ENCODE measurements at regions not wholly inside any gene's neighbourhood (a gene's known extent, or its start where the extent isn't known, plus 50 kb on each side); places are given as distances from the start of the nearest gene placed in this dataset.

DNA sequence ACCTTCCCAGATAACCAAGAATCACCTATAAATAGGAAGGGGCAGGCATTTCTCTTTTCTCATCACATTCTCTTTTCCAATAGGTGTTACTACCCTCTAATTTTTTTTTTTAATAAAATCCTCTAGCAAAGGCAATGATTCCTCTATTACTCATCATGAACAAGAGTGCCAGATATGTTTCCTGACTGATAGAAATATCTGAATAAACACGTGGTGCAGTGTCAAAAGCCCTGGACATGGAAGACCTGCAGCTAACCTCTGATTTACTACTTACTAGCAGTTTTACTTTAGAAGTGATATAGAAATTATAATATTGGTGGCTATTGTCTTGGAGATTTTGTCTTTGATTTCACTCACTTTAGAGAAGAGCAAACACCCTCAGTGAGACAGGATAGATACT is 194.6 kb upstream of the SAMSN1 start:
- Histone ChIP-seq H2BK12ac (ENCODE audit: insufficient read length, low read depth, low read length) (no peak overlapping the region), H2BK5ac (ENCODE audit: insufficient read length, low read length) (no peak overlapping the region), H3K23me2 (ENCODE audit: insufficient read length, low read depth, low read length, poor library complexity, severe bottlenecking) (no peaks in the 10 kb centered on the region), H2AFZ (ENCODE audit: low read length) (no peak overlapping the region), H4K20me1 (ENCODE audit: control insufficient read depth, insufficient read depth, insufficient read length) (no peaks in the 10 kb centered on the region), H3K79me1 (ENCODE audit: insufficient read depth, low read depth, low read length, poor library complexity, severe bottlenecking) (no peaks in the 10 kb centered on the region), H3K18ac (ENCODE audit: insufficient read length, low read depth, low read length) (no peak overlapping the region), H3K14ac (ENCODE audit: insufficient read depth, low read length) (no peak overlapping the region), H4K91ac (ENCODE audit: insufficient read length, low read depth, low read length) (no peak overlapping the region), H4K5ac (ENCODE audit: insufficient read length, low read depth, low read length) (no peak overlapping the region), H3K4me1 (ENCODE audit: insufficient read depth, low read length) (no peaks in the 10 kb centered on the region), H3K9ac (ENCODE audit: extremely low read depth, insufficient read length, low read length) (no peak overlapping the region), H4K8ac (replicated peaks; ENCODE audit: insufficient read length, low read depth, low read length) (no peak overlapping the region), H3K4ac (ENCODE audit: low read depth, low read length) (no peak overlapping the region), H3K79me2 (ENCODE audit: insufficient read depth, low read length) (no peaks in the 10 kb centered on the region), H2BK20ac (ENCODE audit: low read depth, low read length, poor library complexity, severe bottlenecking) (no peak overlapping the region), H3K56ac (ENCODE audit: insufficient read length, low read depth, low read length) (no peak overlapping the region), H2AK5ac (ENCODE audit: insufficient read length, low read length) (no peak overlapping the region), H3K27me3 (ENCODE audit: insufficient read depth, low read length) (no peaks in the 10 kb centered on the region), H3T11ph (ENCODE audit: low read length) (no peak overlapping the region), H3K23ac (ENCODE audit: insufficient read length, low read depth, low read length) (no peak overlapping the region), H3K9me3 (ENCODE audit: control insufficient read depth, low read depth, low read length) (no peaks in the 10 kb centered on the region), H3K27ac (ENCODE audit: insufficient read length, low read depth, low read length) (no peak overlapping the region), H2BK15ac (ENCODE audit: low read depth, low read length) (no peak overlapping the region), H2BK120ac (ENCODE audit: low read depth, low read length, poor library complexity, severe bottlenecking) (no peak overlapping the region), H3K4me2 (ENCODE audit: insufficient read depth, insufficient read length, low read length) (no peak overlapping the region)
- no CpG with 5 or more reads among the region's 1 CpG for WGBS (ENCODE audit: extremely low coverage, insufficient read length, low lambda C conversion rate)
- DNase-seq, result no peak
- no peak for TF ChIP-seq CTCF (conservative IDR thresholded peaks at IDR 0.05)
- Mint-ChIP-seq H3K27me3 (ENCODE audit: low read depth) (no peaks in the 10 kb centered on the region), H3K27ac (no peak overlapping the region), H3K4me3 (no peak overlapping the region), H3K36me3 (ENCODE audit: insufficient read depth in 1 of 3, low read depth in 3 of 3) (peaks cover 7 to 12% (median 9%) of the 10 kb centered on the region in 3 experiments; a peak in 5 of 7 replicates), H3K4me1 (peaks cover 5 to 9% of the 10 kb centered on the region in 2 experiments), H3K9me3 (peaks cover 4 to 20% of the 10 kb centered on the region in 2 experiments)

All from H9 (cell line).